ENCODE measurements at regions not wholly inside any gene's neighbourhood (a gene's known extent, or its start where the extent isn't known, plus 50 kb on each side); places are given as distances from the start of the nearest gene placed in this dataset.

DNA sequence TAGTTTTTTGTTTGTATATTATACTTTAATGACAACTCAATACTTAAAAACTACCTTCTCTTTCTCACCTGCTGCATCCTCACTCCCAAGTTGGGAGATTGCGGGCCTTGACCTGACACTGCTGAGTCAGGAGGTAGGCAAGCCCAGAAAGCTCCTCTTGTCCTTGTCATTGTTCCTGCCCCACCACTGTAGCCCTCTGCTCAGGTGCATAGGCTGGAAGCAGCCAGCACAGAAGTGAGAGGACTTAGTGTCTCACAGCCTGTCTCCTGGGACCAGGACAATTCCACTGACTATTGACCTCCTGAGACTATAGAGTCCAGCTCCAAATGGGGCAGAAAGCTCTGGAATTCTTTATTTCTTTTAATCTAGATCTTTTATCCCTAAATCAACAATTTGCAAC lies 123.5 kb upstream of the NDP start:
- TF ChIP-seq JUND (IDR thresholded peaks at IDR 0.05; ENCODE audit: low read depth), result no peak
- in situ Hi-C loops (cut with HindIII; ENCODE audit: low pct_unique_long_range_greater_than_20kb, low sequenced_read_pairs), result no loop called here
- no peak for DNase-seq (ENCODE audit: low read depth in 1 of 2, low spot score in 1 of 2)

DNA sequence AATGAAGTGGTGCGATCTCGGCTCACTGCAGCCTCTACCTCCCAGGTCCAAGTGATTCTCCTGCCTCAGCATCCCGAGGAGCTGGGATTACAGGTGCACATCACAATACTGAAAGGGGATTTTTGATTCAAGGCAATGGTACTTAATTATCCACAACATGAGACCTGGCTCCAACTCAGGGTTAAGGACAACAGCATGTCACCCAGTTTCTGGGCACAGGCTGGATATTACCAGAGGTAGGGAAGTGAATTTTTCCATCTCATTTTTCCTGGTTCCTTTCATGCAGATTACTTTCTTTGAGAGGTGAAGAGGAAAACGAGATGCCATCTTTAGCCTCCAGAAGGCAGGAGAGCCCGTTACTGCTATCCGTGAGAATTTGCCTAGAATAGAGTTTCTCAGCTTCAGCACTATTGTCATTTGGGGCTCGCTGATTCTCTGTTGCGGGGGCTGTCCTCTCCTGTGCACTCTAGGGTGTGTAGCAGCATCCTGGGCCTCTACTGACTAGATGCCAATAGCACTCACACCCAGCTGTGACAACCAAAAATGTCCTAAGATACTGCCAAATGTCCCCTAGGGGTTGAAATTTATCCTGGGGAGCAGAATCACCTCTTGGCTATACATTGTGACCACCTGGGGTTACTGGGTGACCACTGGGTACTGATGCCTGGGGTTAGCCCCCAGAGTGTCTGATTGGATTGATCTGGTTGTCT lies 121.8 kb upstream of the NDP start:
- in situ Hi-C loops (cut with HindIII; ENCODE audit: low pct_unique_long_range_greater_than_20kb, low sequenced_read_pairs), result no loop called here
- DNase-seq (ENCODE audit: low read depth in 1 of 2, low spot score in 1 of 2), result no peak
- TF ChIP-seq JUND (IDR thresholded peaks at IDR 0.05; ENCODE audit: low read depth), result no peak

DNA sequence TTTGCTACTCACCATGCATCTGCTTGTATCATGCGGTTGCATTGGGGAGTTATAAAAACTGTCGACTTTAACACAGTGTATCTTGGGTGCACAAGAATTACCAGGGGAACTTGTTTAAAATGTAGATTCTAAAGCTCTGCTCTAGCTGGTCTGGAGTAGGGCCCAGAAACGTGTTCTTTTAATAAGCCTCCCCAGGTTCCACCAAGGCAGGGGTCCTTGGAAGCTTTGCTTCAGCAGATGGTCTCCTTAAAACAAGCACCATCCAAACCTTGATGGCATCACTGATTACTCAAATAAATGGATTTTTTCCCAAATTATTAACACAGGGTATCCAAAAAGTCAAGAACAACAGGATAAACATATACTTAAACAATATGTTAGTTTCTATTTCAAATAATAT lies 120.2 kb upstream of the NDP start:
- no peak for DNase-seq (ENCODE audit: low read depth in 1 of 2, low spot score in 1 of 2)
- in situ Hi-C loops (cut with HindIII; ENCODE audit: low pct_unique_long_range_greater_than_20kb, low sequenced_read_pairs), result no loop called here
- TF ChIP-seq JUND (IDR thresholded peaks at IDR 0.05; ENCODE audit: low read depth), result no peak

DNA sequence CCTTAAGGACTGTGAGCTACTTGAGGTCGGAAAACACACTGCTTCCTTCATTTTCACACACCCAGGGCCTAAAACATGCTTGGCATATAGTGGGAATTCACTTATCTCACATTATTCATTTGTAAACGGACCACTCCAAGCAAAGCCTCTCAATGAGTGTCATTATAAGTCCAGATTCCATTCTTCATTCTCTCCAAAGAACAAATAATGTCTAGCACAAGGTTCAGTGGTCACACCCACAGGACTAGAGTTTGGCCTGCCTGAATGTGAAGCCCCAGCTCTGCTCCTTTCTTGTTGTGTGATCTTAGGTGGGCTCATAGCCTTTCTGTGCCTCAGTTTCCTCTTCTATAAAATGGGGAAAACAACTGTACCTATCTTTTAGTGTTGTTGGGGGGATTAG lies 119.6 kb upstream of the NDP start:
- no peak for TF ChIP-seq JUND (IDR thresholded peaks at IDR 0.05; ENCODE audit: low read depth)
- in situ Hi-C loops (cut with HindIII; ENCODE audit: low pct_unique_long_range_greater_than_20kb, low sequenced_read_pairs), result no loop called here
- no peak for DNase-seq (ENCODE audit: low read depth in 1 of 2, low spot score in 1 of 2)

DNA sequence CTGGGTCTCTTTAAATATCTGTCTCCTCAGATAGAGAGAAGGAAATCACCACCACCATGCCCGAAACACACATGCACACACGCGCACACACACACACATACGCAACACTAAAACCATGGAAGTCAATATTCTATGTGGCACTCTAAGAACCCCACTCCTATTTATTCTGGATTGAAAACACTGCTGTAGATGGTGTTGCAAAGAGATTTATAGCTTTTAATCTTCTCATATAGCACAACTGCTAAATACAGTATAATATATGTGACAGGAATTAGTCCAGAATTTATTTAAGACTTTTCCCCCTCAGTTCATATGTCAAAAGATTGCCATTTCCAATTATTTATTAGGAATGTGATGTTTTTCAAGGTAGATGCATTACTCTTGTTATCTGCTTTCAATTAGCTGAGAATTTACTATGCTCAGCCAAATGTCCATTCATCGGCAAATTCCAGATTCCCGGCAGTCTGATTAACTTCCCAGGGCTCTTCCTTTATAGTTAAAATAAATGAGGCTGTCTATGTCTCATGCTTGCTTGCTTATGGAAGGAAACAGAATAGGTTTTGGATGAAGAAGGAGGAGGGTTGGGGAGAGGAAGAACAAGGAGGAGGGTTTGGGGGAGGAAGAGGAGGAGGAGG lies 115.4 kb upstream of the NDP start:
- TF ChIP-seq JUND (IDR thresholded peaks at IDR 0.05; ENCODE audit: low read depth), result no peak
- DNase-seq (ENCODE audit: low read depth in 1 of 2, low spot score in 1 of 2), result no peak
- in situ Hi-C loops (cut with HindIII; ENCODE audit: low pct_unique_long_range_greater_than_20kb, low sequenced_read_pairs), result no loop called here

DNA sequence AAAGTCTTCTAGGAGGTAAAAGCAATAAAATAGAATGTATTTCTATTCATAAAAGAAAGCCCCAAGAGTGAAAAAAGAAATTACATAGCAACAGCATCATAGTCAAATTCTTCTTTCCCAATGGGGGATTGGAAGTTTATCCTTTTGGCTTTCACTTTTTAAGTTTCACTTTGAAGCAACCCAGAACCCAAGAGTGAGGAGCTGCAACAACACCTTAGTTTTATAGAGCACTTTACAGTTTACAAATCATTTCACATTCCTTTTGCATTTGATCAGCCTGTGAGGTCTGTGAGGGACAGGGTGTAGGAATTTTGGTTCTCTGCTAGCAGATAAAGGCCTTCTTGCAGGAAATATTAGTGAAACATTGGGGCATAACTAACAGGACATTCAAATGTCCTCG lies 112.0 kb upstream of the NDP start:
- in situ Hi-C loops (cut with HindIII; ENCODE audit: low pct_unique_long_range_greater_than_20kb, low sequenced_read_pairs), result no loop called here
- no peak for TF ChIP-seq JUND (IDR thresholded peaks at IDR 0.05; ENCODE audit: low read depth)
- no peak for DNase-seq (ENCODE audit: low read depth in 1 of 2, low spot score in 1 of 2)

DNA sequence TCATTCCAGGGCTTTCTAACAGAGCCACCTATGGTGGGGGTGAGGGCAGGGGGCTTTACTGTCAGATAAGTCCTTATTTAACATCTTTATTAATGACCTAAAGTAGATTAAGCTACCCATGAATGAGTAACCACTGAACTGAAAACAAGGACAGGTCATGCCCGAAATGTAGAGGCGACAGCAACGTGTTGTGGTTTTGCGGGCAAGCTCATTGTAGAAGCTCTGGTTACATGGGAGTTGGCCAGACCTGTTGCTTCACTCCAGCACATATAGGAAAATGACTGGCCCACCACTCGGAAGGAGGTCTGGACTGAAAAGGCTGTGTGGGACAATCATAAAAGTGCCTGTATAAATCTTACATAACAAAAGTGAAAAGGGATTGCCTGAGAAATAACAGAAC lies 109.6 kb upstream of the NDP start:
- TF ChIP-seq JUND (IDR thresholded peaks at IDR 0.05; ENCODE audit: low read depth), result no peak
- in situ Hi-C loops (cut with HindIII; ENCODE audit: low pct_unique_long_range_greater_than_20kb, low sequenced_read_pairs), result no loop called here
- DNase-seq (ENCODE audit: low read depth in 1 of 2, low spot score in 1 of 2), result no peak

DNA sequence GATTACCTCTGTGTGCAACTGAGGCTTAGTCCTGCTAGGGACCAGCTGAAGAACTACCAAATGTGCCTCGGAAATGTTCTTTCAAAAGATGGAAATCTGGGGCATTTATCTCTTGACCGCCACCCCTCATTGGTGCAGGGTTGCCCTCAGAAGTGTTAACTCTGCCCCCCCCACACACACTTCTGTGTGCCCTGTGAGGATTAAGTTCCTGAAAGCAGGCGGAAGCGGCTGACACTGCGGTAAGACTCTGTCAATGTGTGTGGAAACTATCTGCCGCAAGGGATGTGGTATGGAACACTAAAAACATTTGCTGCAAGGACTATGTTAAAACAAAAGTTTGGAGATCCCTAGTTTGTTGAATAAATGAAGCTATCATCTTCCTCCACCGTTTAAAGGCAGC lies 106.9 kb upstream of the NDP start:
- DNase-seq (ENCODE audit: low read depth in 1 of 2, low spot score in 1 of 2), result no peak
- in situ Hi-C loops (cut with HindIII; ENCODE audit: low pct_unique_long_range_greater_than_20kb, low sequenced_read_pairs), result no loop called here
- no peak for TF ChIP-seq JUND (IDR thresholded peaks at IDR 0.05; ENCODE audit: low read depth)

DNA sequence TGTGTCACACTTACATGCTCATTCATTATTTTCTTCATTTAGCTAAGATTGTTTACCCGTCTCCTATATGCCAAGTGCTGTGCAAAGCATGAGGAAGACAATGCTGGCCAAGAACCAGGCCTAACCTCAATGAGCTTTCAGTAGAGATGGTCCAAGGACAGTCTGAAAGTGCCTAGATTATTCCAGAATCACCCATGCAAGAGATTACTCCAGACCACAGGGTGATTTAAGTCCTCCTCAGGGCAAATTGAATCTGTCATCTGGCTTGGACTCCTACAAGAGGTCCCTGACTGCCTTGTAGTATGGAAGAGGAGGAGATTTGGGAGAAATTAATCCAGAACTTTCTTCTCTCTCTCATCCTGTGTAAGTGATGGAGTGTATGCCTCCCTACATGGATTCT lies 99.4 kb upstream of the NDP start:
- TF ChIP-seq JUND (IDR thresholded peaks at IDR 0.05; ENCODE audit: low read depth), result no peak
- no peak for DNase-seq (ENCODE audit: low read depth in 1 of 2, low spot score in 1 of 2)
- in situ Hi-C loops (cut with HindIII; ENCODE audit: low pct_unique_long_range_greater_than_20kb, low sequenced_read_pairs), result no loop called here

DNA sequence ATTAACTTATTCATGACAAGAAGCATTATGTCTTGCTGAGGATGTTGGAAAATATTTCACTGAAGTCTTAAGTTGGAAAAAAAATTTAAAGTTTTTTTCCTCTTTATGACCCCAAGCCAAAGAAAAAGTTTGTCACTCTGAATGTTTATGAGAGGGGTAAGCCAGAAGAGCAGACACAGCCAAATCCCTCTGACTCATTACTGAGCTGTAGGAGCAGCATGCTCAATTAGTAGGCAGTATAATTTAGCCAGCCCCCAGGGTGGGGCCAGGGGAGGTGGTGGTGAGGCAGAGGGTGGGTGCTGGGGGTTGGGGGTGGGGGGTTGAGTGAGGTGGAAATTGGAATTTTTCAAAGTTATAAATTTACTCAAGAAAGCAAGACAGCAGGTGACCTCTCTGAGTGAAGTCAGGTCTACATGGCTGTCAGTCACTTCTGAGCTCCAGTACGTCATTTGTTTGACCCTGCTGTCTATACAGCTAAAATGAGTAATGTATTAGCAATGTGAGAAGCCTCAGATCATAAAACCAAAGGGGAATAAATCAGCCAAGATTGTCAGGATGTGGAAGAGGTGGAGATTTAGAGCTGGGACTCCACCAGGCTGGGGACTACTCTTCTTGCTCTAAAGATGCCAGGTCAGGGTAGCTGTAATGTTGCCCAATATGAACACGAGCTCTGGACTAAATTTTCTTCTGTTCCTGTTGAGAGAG lies 98.8 kb upstream of the NDP start:
- no peak for TF ChIP-seq JUND (IDR thresholded peaks at IDR 0.05; ENCODE audit: low read depth)
- in situ Hi-C loops (cut with HindIII; ENCODE audit: low pct_unique_long_range_greater_than_20kb, low sequenced_read_pairs), result no loop called here
- no peak for DNase-seq (ENCODE audit: low read depth in 1 of 2, low spot score in 1 of 2)

DNA sequence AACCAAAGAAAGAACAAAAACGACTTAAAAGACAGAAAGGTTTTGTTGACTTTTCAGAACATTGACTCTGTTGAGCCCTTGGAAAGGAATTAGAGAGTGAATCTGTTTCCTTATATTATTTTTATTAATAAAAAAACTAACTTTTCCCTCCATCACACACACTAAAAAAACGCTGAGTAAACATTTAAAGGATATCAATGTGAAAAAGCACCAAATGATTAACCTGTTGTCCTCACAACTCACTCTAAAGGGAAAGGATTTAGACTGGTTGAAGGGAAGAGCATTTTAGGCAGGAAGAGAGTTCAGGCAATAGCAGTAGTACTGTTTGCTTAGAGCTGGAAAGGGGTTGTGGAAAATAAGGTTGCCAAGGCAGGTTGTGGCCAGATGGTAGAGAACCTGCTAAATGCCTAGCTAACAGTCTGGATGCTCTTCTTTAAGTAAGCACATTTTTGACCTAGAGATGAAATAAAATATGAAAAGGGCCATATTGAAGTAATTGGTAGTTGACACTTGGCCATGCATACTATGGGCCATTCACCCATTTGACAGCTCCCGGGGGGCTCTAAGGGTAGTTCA lies 98.0 kb upstream of the NDP start:
- no peak for DNase-seq (ENCODE audit: low read depth in 1 of 2, low spot score in 1 of 2)
- no peak for TF ChIP-seq JUND (IDR thresholded peaks at IDR 0.05; ENCODE audit: low read depth)
- in situ Hi-C loops (cut with HindIII; ENCODE audit: low pct_unique_long_range_greater_than_20kb, low sequenced_read_pairs), result no loop called here

DNA sequence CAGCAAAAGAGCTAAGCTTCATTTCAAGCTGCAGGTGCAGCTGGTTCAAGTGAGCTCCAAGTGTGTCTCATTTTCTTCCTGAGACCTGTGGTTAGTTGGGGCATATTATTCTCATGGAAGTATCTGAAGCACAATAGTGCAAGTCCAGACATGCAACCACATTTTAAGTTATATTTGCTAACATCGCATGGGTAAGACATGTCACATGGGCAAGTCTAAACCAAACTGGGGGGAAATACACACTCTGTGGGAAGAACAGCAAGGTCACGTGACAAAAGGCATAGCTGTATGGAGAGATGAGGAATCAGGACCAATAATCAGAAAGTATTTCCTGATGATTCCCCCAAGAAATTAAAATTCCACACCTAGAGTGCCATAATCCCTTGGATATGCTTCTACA lies 94.9 kb upstream of the NDP start:
- no peak for TF ChIP-seq JUND (IDR thresholded peaks at IDR 0.05; ENCODE audit: low read depth)
- in situ Hi-C loops (cut with HindIII; ENCODE audit: low pct_unique_long_range_greater_than_20kb, low sequenced_read_pairs), result no loop called here
- DNase-seq (ENCODE audit: low read depth in 1 of 2, low spot score in 1 of 2), result no peak

DNA sequence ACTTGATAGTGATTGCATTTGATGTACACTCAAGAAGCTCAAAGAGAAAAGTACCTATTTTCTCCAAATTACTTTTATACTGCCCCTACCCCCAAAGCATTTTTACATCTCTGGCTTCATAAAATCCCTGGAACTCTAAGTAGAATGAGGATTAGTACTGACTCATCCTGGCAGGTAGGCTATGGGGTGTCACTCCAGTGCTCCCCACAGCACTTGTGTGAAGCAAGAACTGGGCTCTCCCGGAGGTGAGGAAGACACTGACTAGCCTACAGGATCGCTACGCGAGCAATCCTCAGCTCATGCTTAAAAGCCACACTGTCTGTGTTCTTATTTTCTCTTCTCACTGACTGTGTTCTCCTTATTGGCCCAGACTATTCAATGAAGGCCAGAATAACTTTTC lies 90.4 kb upstream of the NDP start:
- in situ Hi-C loops (cut with HindIII; ENCODE audit: low pct_unique_long_range_greater_than_20kb, low sequenced_read_pairs), result no loop called here
- no peak for DNase-seq (ENCODE audit: low read depth in 1 of 2, low spot score in 1 of 2)
- TF ChIP-seq JUND (IDR thresholded peaks at IDR 0.05; ENCODE audit: low read depth), result no peak

All from T47D (cell line).